Stimulated activated CD8-positive, alpha-beta memory T cell treated with anti-CD3 and anti-CD28 coated beads, Interleukin-12 subunit alpha, Interleukin-12 subunit beta, amount 100 ng/mL, for 1 hour (primary cell): ENCODE measurements at regions not wholly inside any gene's neighbourhood (a gene's known extent, or its start where the extent isn't known, plus 50 kb on each side); places are given as distances from the start of the nearest gene placed in this dataset.
"Not testable (repeated sequence)": the region's sequence is repeated elsewhere in the genome, so short reads cannot be mapped to it uniquely, and the experiment has no call there.

Experiments
- DNase-seq: peaks from one replicate; pipeline ENCODE4 v3.0.0-alpha.2; 2020; ENCODE audit warnings: low read depth

GRCh38 chr18:8913606-8914403, 188.7 kb upstream of the NDUFV2 start:
- not testable (repeated sequence) for DNase-seq

GRCh38 chr18:8914404-8915264, 187.9 kb upstream of the NDUFV2 start:
- DNase-seq = not testable (repeated sequence)

GRCh38 chr18:8920856-8921787, 181.4 kb upstream of the NDUFV2 start:
- not testable (repeated sequence) for DNase-seq

- no peak for DNase-seq
Measured at GRCh38 chr18:8926464-8926863, 176.0 kb upstream of the NDUFV2 start.

GRCh38 chr18:8928044-8928443, 174.5 kb upstream of the NDUFV2 start:
- DNase-seq = no peak

- DNase-seq = no peak
Measured at GRCh38 chr18:8928847-8929780, 173.4 kb upstream of the NDUFV2 start.

- no peak for DNase-seq
Measured at GRCh38 chr18:8930990-8931616, 171.4 kb upstream of the NDUFV2 start.

GRCh38 chr18:8932866-8933265, 169.6 kb upstream of the NDUFV2 start:
- DNase-seq = no peak

- DNase-seq = no peak
Measured at GRCh38 chr18:8933714-8934284, 168.7 kb upstream of the NDUFV2 start.

- not testable (repeated sequence) for DNase-seq
Measured at GRCh38 chr18:8935346-8935745, 167.2 kb upstream of the NDUFV2 start.

- no peak for DNase-seq
Measured at GRCh38 chr18:8936619-8937018, 165.9 kb upstream of the NDUFV2 start.

- no peak for DNase-seq
Measured at GRCh38 chr18:8937160-8938094, 165.1 kb upstream of the NDUFV2 start.

- no peak for DNase-seq
Measured at GRCh38 chr18:8938817-8939216, 163.7 kb upstream of the NDUFV2 start.

GRCh38 chr18:8942021-8942908, 160.2 kb upstream of the NDUFV2 start:
- DNase-seq = no peak

GRCh38 chr18:8942909-8943545, 159.5 kb upstream of the NDUFV2 start:
- no peak for DNase-seq

- DNase-seq = no peak
Measured at GRCh38 chr18:8943900-8944870, 158.3 kb upstream of the NDUFV2 start.
